ENCODE measurements at regions not wholly inside any gene's neighbourhood (a gene's known extent, or its start where the extent isn't known, plus 50 kb on each side); places are given as distances from the start of the nearest gene placed in this dataset.

DNA sequence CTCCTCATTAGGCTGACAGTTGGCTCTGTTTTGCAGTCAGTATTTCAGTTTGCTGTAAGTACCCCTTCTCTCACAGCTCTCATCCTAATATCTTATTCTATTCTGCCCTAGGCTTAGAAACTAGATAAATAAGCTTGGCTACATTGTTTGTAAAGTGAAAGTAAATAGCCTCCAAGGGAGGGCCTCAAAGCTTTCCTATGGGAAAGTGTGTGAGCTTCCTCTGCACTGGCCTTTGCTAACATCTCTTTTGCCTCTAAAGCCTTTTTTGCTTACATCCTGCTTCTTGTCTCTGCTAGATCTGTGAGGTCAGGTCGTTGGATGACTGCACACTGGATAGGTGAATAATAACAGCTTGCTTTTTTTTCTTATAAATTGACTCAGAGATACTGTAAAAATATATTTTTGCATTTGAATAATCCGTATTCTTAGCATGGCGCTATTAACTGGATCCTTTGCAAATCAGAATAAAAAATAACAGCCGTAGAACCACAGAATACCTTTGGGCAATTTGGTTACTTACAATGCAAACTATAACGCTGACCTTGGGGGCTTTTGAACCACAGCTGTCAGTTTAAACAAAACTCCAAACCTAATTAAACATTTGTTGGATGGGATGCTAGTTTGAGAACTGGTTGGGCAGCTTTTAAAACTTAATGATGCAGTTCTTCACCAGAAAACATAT, 55.1 kb downstream of the TTC6 start:
- Mint-ChIP-seq H3K4me3 (ENCODE audit: unreplicated experiment) (no peak overlapping the region), H3K36me3 (ENCODE audit: low read depth) (no peaks in the 10 kb centered on the region), H3K4me1 (ENCODE audit: low read depth) (no peaks in the 10 kb centered on the region), H3K9me3 (ENCODE audit: low read depth) (no peaks in the 10 kb centered on the region), H3K27me3 (ENCODE audit: low read depth) (peaks cover 13% of the 10 kb centered on the region), H3K27ac (ENCODE audit: unreplicated experiment) (no peak overlapping the region)
- DNase-seq (ENCODE audit: low spot score) = no peak
- no peak for TF ChIP-seq CTCF (IDR thresholded peaks at IDR 0.05)

DNA sequence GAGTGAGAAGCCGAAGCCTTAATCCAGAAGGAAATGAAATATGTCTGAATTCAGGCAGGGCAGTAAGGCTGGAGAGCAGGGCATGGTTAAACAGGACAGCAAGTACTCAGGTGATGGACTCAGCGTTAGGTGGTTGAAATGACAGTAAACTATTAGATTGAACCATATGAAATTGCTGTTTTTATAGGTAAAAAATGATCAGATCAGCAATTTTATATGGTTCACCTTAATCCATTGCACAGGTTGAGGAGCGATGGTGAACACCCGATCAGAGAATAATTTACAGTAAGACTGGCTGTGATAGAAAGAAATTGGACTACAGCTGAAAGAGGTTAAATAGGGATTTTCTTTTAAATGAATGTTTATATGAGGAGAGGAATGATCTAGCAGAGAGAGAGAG, 56.6 kb downstream of the TTC6 start:
- Mint-ChIP-seq H3K4me1 (ENCODE audit: low read depth) (no peaks in the 10 kb centered on the region), H3K36me3 (ENCODE audit: low read depth) (no peaks in the 10 kb centered on the region), H3K27me3 (ENCODE audit: low read depth) (peaks cover 12% of the 10 kb centered on the region), H3K9me3 (ENCODE audit: low read depth) (no peaks in the 10 kb centered on the region), H3K4me3 (ENCODE audit: unreplicated experiment) (no peak overlapping the region), H3K27ac (ENCODE audit: unreplicated experiment) (no peak overlapping the region)
- no peak for DNase-seq (ENCODE audit: low spot score)
- TF ChIP-seq CTCF (IDR thresholded peaks at IDR 0.05) = no peak

- Mint-ChIP-seq H3K27ac (ENCODE audit: unreplicated experiment) (no peak overlapping the region), H3K9me3 (ENCODE audit: low read depth) (peaks cover 4% of the 10 kb centered on the region), H3K4me3 (ENCODE audit: unreplicated experiment) (no peak overlapping the region), H3K4me1 (ENCODE audit: low read depth) (no peaks in the 10 kb centered on the region), H3K27me3 (ENCODE audit: low read depth) (peaks cover 12% of the 10 kb centered on the region), H3K36me3 (ENCODE audit: low read depth) (no peaks in the 10 kb centered on the region)
- no peak for TF ChIP-seq CTCF (IDR thresholded peaks at IDR 0.05)
- no peak for DNase-seq (ENCODE audit: low spot score)
These were observed 60.0 kb downstream of the TTC6 start for GRCh38 chr14:37655418-37655817.

DNA sequence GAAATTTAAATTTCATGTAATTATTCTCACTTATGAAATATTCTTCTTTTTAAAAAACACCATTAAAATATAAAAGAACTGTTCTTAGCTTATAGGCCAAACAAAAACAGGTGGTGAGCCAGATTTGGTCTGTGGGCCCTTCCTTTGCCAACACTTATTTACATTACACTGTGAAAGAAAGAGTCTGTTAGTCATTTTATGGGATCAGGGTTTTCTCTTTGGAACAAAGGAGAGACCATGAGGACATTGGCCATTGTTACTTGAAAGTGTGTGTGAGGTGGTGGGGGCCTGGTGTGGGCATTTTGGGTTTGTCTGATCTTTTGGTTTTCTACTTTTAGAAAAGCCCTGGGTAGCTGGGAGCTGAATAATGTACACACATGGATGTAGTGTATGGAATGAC, 62.7 kb downstream of the TTC6 start:
- Mint-ChIP-seq H3K36me3 (ENCODE audit: low read depth) (no peaks in the 10 kb centered on the region), H3K4me3 (ENCODE audit: unreplicated experiment) (no peak overlapping the region), H3K27me3 (ENCODE audit: low read depth) (peaks cover 2% of the 10 kb centered on the region), H3K4me1 (ENCODE audit: low read depth) (no peaks in the 10 kb centered on the region), H3K27ac (ENCODE audit: unreplicated experiment) (no peak overlapping the region), H3K9me3 (ENCODE audit: low read depth) (peaks cover 24% of the 10 kb centered on the region)
- DNase-seq (ENCODE audit: low spot score) = no peak
- no peak for TF ChIP-seq CTCF (IDR thresholded peaks at IDR 0.05)

DNA sequence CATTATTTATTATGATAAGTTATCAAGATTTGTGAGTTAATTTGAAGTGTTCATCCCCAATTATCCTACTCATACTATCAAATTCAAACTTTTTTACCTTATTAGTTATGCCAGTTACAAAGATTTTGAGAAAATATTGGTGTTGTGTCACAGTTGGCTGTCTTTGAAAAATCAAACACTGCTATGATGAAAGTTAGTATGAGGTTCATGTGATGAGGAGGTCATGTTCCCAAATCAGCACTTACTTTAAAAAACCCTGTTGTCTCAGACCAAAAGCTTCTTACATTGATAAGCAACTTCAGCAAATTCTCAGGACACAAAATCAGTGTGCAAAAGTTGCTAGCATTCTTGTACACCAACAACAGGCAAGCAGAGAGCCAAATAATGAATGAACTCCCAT, 68.1 kb downstream of the TTC6 start:
- no peaks in the 10 kb centered on the region for H3K36me3 Mint-ChIP-seq (ENCODE audit: low read depth)
- no peak for DNase-seq (ENCODE audit: low spot score)
- no peak overlapping the region for H3K4me3 Mint-ChIP-seq (ENCODE audit: unreplicated experiment)
- H3K27ac Mint-ChIP-seq (ENCODE audit: unreplicated experiment) = no peak overlapping the region
- TF ChIP-seq CTCF (IDR thresholded peaks at IDR 0.05) = no peak
- no peaks in the 10 kb centered on the region for H3K4me1 Mint-ChIP-seq (ENCODE audit: low read depth)
- no peaks in the 10 kb centered on the region for H3K27me3 Mint-ChIP-seq (ENCODE audit: low read depth)
- peaks cover 30% of the 10 kb centered on the region for H3K9me3 Mint-ChIP-seq (ENCODE audit: low read depth)
